ENCODE measurements at regions not wholly inside any gene's neighbourhood (a gene's known extent, or its start where the extent isn't known, plus 50 kb on each side); places are given as distances from the start of the nearest gene placed in this dataset.
A peak's percentile ranks its signal among the peaks of the same experiment; 100 is the strongest.

GRCh38 chr14:101010293-101010692 lies 106.8 kb upstream of the RTL1 start:
- TF ChIP-seq GATA2 (IDR thresholded peaks at IDR 0.05; ENCODE audit: low read depth, low read length) (peak; percentile 37; the same call in 1 of the 2 replicates), GATA3 (IDR thresholded peaks at IDR 0.05; ENCODE audit: low read depth, low read length) (no peak)
